Ovary (tissue), 7 donors: ENCODE measurements at regions not wholly inside any gene's neighbourhood (a gene's known extent, or its start where the extent isn't known, plus 50 kb on each side); places are given as distances from the start of the nearest gene placed in this dataset.

ENCODE experiments used
- DNase-seq, 5 donors: peaks; one replicate each; pipeline ENCODE4 v3.0.0-alpha.2; 2019 to 2020
- H3K27ac ChIP-seq, 2 donors: fragments of 200-600 bp; one replicate each; pipeline versions ENCODE4 v1.5.1 to v1.8.0; 2019 to 2022
- H3K27me3 ChIP-seq: fragments of 200-600 bp; one replicate; pipeline ENCODE4 v1.8.0; 2022
- H3K36me3 ChIP-seq: fragments of 200-600 bp; sonication (generic); one replicate; pipeline ENCODE4 v1.5.1; 2019
- H3K4me1 ChIP-seq: one replicate; pipeline ENCODE4 v1.8.1; 2013; ENCODE audit warnings: mild to moderate bottlenecking, moderate library complexity; ENCODE audit not compliant: insufficient read depth
- H3K4me3 ChIP-seq: fragments of 200-600 bp; sonication (generic); one replicate; pipeline ENCODE4 v1.5.1; 2017
- H3K9me3 ChIP-seq, 2 donors: fragments of 200-600 bp in 1 of 2; sonication (generic) in 1 of 2; one replicate each; pipeline versions ENCODE4 v1.5.1 to v1.8.1; 2013 to 2019; ENCODE audit warnings: mild to moderate bottlenecking in 1 of 2, moderate library complexity in 1 of 2
- CTCF ChIP-seq, 3 donors: fragments of 450-650 bp in 2 of 3; fragments of 200-600 bp in 1 of 3; IDR thresholded peaks; one replicate each; pipeline versions ENCODE4 v1.5.1 to v1.8.0; 2016 to 2022; ENCODE audit warnings: antibody characterized with exemption in 3 of 3, mild to moderate bottlenecking in 1 of 3
- EP300 ChIP-seq: sonication (generic); formaldehyde crosslinking; IDR thresholded peaks from one replicate; pipeline ENCODE4 v1.6.1; 2017; ENCODE audit warnings: antibody characterized with exemption
- POLR2A ChIP-seq: fragments of 450-650 bp; IDR thresholded peaks from one replicate; pipeline ENCODE4 v1.6.1; 2017; ENCODE audit warnings: antibody characterized with exemption, mild to moderate bottlenecking, moderate library complexity
- WGBS, 3 donors: extraction: QIAGEN DNeasy Blood & Tissue Kit in 1 of 3; methylation state at CpG; one replicate each; pipeline versions ENCODE4 v1.1.5 to v1.1.7; 2013 to 2017; 5-methylcytosine and 5-hydroxymethylcytosine counted together
- intact Hi-C, 4 donors: fragments of 100-400 bp; cut with DNase I; formaldehyde crosslinking; loops; one replicate each; pipeline versions ENCODE4 v1.11.0 to v1.15.1; 2022 to 2023
- donor health status: DM: no; HTN: no; CAD: no; lungs with moderate emphysema.
- donor health status: DM: no; HTN: no; CAD: no.
- donor health status: Bipolar disorder and iron deficiency.
- donor health status: DM: no; HTN: no; CAD: no.
- donor health status: DM: yes; HTN: yes; CAD: no.

- Histone ChIP-seq H3K27me3 (no peaks in the 10 kb centered on the region), H3K9me3 (no peaks in the 10 kb centered on the region), H3K4me1 (peaks cover 10% of the 10 kb centered on the region), H3K36me3 (no peaks in the 10 kb centered on the region), H3K27ac (peak overlapping the region in 1 of 2 donors; percentile 9), H3K4me3 (no peak overlapping the region)
- no peak for TF ChIP-seq POLR2A
- no peak for TF ChIP-seq EP300
- no peak for TF ChIP-seq CTCF (IDR thresholded peaks at IDR 0.05)
- no peak for DNase-seq
- intact Hi-C loops, result no loop called here
- 11 to 23% (median 13%) methylated on average over 9 of the region's 9 CpGs for WGBS, 3 donors
Measured at GRCh38 chr10:62637249-62638061, 167.1 kb upstream of the ADO start.

- no peaks in the 10 kb centered on the region for H3K9me3 ChIP-seq
- no peak overlapping the region for H3K4me3 ChIP-seq
- H3K36me3 ChIP-seq, result no peaks in the 10 kb centered on the region
- DNase-seq, result peak in 1 of 5 donors; percentile 26
- intact Hi-C loops, result no loop called here
- H3K27me3 ChIP-seq, result no peaks in the 10 kb centered on the region
- WGBS, 3 donors, result 34 to 43% (median 38%) methylated on average over 7 of the region's 7 CpGs
- H3K4me1 ChIP-seq, result peaks cover 10% of the 10 kb centered on the region
- TF ChIP-seq CTCF (IDR thresholded peaks at IDR 0.05), result no peak
- TF ChIP-seq POLR2A, result no peak
- no peak for TF ChIP-seq EP300
- H3K27ac ChIP-seq, result peak overlapping the region in 1 of 2 donors; percentile 9
Measured at GRCh38 chr10:62638062-62638477, 166.4 kb upstream of the ADO start.

GRCh38 chr10:62639144-62639543, 165.4 kb upstream of the ADO start:
- H3K4me1 ChIP-seq, result peaks cover 10% of the 10 kb centered on the region
- H3K27ac ChIP-seq, result no peak overlapping the region
- no peaks in the 10 kb centered on the region for H3K27me3 ChIP-seq
- H3K36me3 ChIP-seq, result no peaks in the 10 kb centered on the region
- intact Hi-C loops, result no loop called here
- DNase-seq, result no peak
- TF ChIP-seq POLR2A (no peak), EP300 (no peak), CTCF (IDR thresholded peaks at IDR 0.05) (no peak)
- no peaks in the 10 kb centered on the region for H3K9me3 ChIP-seq
- H3K4me3 ChIP-seq, result no peak overlapping the region
- 93 to 97% (median 94%) methylated on average over 2 of the region's 2 CpGs for WGBS, 3 donors

GRCh38 chr10:62640411-62640810, 164.1 kb upstream of the ADO start:
- Histone ChIP-seq H3K4me1 (peaks cover 10% of the 10 kb centered on the region), H3K27me3 (no peaks in the 10 kb centered on the region), H3K9me3 (no peaks in the 10 kb centered on the region), H3K36me3 (no peaks in the 10 kb centered on the region), H3K4me3 (no peak overlapping the region), H3K27ac (no peak overlapping the region)
- TF ChIP-seq EP300 (no peak), POLR2A (no peak), CTCF (IDR thresholded peaks at IDR 0.05) (no peak)
- intact Hi-C loops, result no loop called here
- DNase-seq, result no peak
